GM21528 (cell line): ENCODE measurements at regions not wholly inside any gene's neighbourhood (a gene's known extent, or its start where the extent isn't known, plus 50 kb on each side); places are given as distances from the start of the nearest gene placed in this dataset.

ENCODE experiments used
- ATAC-seq: cut with Tn5 transposase; IDR thresholded peaks from one replicate; pipeline ENCODE4 v1.9.1; 2021; ENCODE audit warnings: mild to moderate bottlenecking, moderate library complexity; ENCODE audit not compliant: unreplicated experiment, low FRiP score

GRCh38 chr6:138550346-138550767 is 51.1 kb upstream of the NHSL1 start:
- no peak for ATAC-seq

DNA sequence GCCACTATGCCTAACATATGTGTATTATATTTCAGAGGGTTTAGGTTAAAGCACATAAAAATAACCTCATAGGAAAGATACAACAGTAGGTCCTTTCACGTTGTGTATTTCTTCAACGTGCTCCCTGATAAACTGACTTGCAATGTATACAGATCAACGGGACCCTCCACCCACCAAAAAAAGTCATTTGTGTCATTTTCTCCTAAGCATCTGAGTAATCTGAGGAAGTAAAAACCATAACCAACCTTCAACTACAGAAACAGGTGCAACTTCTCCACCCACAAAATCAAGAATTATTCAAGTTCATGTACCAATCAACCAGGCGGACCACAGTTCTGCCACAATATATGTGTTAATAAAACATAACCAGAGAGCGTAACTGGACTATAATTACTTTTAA is 54.9 kb upstream of the NHSL1 start:
- no peak for ATAC-seq

DNA sequence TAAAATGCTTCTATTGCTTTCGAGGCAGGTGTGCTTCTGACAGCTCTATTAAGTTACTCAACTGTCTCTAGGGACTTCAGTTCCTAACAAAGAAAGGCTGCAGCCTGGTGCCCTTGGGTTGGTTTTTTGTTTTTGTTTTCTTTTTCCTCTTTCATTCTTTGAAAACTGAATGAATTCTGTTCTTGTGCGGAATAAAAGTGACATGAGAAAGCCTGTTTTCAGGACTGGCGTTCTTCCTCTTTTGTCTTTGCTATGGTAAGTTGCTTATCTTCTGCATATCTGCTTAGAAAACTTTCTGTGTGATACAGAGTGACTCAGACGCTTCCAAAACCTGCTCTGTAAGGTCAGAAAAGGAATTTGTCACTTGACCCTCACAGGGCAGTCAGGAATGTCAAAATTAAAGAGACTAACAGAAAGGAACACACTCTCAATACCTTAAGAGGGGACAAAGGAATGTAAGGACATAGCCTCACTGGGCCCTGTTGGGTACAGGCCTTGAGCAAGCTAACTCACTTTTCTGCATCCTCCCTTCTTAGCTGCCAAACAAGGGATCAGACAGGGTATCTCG is 56.2 kb upstream of the NHSL1 start:
- ATAC-seq = no peak

DNA sequence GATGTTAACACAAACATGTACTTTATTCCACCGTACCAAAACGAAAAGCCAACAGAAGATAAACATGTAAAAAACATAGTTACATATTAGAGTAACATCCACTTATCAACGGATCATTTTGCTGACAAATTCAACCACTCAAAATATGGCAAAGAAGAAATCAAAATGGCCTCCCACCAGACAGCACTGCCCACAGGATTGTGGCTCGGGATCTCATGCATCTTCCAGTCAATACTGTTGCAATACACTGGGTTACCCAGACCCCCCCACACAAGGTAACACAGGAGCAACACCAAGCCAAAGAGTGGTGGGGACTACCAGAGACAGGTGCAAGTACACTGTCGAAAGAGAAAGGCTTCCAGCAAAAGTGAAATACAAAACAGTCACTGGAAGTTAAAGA is 57.9 kb upstream of the NHSL1 start:
- no peak for ATAC-seq

DNA sequence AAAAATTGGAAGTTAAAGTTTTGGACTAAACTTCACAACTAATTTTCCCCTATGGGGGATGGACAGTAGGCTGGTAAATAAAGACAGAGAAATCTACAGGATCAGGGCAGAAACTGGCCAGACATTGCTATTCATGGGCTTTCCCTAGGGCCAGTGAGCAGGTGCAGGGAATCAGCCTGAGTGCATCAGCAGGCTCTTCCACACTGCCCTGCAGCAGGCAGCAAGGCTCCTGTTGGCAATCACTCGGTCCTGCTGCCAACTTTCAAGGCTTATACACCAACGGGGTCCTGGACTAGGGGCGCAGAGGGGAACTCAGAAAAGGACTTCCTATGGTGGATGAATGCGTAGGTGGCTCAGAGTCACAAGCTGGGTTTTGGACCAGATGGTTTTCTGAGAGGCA is 59.8 kb upstream of the NHSL1 start:
- no peak for ATAC-seq

- no peak for ATAC-seq
Measured at GRCh38 chr6:138560130-138560860, 61.0 kb upstream of the NHSL1 start.

- ATAC-seq = no peak
Measured at GRCh38 chr6:138562691-138563090, 63.4 kb upstream of the NHSL1 start.

GRCh38 chr6:138563231-138563630 is 63.9 kb upstream of the NHSL1 start:
- ATAC-seq = no peak

GRCh38 chr6:138563650-138564049 is 64.4 kb upstream of the NHSL1 start:
- no peak for ATAC-seq

DNA sequence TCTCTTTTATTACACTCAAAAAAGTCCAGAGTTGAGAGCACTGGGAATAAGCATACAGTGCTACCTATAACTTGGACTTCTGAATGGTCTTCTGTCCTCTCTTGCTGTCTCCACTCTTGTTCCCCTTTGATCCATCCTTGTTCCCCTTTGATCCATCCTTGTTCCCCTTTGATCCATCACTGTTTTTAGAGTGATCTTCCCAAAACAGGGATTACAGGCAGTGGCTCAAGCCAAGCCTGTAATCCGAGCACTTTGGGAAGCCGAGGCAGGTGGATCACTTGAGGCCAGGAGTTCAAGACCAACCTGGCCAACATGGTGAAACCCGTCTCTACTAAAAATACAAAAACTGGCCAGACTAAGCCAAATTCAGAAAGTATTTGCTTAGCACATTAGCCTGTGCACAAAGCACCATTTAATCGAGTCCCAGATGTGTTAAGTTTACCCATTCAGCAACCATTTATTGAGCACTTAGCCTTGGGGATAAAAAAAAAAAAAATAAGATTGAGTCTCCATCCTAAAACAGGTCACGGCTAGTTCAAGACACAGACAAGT is 65.0 kb upstream of the NHSL1 start:
- no peak for ATAC-seq

GRCh38 chr6:138567052-138567451 is 67.8 kb upstream of the NHSL1 start:
- no peak for ATAC-seq

- ATAC-seq = no peak
Measured at GRCh38 chr6:138568997-138569396, 69.7 kb upstream of the NHSL1 start.

- ATAC-seq = no peak
Measured at GRCh38 chr6:138569554-138569953, 70.3 kb upstream of the NHSL1 start.

GRCh38 chr6:138569970-138570724 is 70.9 kb upstream of the NHSL1 start:
- ATAC-seq = no peak

- no peak for ATAC-seq
Measured at GRCh38 chr6:138570725-138571029, 71.4 kb upstream of the NHSL1 start.

DNA sequence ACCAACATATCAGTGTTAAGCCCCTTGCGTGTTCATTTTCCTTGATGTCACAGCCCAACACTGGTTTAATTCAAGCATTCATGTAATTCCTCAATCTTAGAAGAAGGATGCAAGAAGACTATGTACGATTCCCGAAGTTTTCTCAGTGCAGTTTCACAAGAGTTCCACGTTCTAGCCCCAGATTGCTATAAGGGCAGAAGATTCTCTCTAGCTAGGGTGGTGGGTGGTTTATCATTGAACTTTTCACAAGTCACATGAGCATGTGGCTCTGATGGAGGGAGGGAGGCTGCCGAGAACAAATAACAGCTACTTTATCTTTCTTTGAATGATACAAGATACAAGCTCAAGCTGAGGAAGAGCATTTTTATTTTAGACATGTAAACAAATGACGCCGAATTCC is 71.9 kb upstream of the NHSL1 start:
- no peak for ATAC-seq

DNA sequence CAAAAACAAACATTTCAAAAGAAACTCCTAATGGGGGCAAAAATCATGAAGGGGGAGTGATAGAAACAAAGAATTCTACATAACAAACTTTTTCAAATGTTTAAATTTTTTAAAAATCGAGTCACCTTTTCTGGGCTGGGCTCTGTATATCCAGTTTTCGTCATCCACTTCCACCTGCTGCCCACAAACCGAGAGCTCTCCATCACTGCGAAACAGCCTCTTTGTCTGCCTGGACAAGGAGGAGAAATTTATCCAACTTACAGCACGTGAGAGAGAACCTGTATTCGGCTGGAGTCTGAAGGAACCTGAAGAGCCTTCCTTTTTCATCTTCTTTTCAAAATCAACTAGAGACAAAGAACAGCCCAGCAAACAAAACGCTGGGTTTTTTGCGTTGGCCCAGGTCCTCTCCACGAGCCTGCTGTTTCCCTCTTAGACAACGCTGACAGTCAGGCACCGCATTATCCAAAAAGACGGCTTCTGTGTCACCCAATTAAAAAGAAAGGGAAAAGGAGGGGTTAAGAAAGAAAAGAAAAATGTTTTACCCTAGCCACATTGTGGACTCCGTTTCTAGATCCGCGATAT is 72.4 kb upstream of the NHSL1 start:
- ATAC-seq = no peak

DNA sequence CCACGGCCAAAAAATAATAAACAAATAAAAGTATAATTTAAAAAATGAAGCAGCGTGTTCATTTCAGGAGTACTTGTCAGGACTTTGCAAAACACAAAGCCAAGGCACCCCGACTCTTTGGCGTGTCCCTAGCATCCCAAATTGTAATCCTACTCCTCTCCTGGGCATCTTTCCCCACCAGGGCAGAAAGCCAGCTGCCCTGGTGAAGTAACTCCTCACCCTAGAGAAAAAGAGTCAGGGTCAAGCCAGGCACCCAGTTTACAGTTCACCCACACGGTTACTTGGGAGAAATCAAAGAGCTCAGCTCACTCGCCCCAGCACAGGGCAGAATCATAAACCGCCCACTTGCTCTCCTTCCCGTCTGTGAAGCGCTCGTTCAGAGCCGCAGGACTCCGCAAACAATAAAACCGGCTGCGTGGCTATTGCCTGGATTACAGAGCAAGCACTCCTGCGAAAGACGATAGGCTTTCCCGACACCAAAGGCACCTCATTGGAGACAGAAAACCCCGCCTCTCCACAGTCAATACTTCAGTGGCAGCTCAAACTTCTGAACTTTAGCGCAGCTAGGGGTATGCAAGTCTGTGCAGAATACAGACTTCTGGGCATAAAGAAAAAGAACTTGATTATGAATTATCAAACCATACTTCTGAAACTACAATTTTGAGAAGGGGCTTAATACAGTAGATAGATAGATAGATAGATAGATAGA is 73.0 kb upstream of the NHSL1 start:
- ATAC-seq = no peak

DNA sequence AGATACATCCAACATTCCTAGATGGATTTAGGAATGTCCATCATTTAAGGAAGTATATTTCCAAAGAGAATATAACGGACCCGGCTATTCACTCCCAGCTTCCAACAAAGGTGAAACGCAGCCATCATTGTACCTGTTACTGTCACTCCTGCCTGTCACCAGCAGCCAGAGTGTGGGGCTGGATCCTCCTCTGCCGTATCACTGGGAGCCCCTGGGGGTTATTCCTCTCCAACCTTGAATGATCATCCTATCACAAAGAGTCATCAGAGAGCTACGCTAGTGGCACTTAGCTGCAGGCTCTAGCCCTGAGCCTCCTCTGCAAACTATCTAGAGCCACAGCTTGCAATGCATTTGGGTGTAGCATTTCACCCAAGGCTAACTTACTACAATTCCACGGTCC is 73.6 kb upstream of the NHSL1 start:
- ATAC-seq = no peak

DNA sequence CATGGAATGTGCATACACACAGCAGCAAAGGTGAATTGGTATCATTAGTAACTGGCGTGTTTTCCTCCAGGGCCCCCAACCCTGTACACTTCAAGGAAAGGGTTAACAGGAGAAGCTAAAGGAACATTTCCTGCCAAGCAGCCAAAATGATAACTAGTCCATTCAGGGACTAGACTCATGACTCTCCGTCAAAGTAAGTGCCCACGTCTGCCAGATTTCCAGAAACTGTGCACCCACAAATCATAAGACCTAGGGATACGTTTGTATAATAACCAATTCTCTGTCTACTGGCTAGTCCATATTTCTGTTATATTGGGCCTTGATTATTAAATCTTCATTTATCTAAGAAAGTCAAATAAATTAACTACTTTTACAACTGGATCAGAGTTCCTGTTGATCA is 76.0 kb upstream of the NHSL1 start:
- no peak for ATAC-seq

DNA sequence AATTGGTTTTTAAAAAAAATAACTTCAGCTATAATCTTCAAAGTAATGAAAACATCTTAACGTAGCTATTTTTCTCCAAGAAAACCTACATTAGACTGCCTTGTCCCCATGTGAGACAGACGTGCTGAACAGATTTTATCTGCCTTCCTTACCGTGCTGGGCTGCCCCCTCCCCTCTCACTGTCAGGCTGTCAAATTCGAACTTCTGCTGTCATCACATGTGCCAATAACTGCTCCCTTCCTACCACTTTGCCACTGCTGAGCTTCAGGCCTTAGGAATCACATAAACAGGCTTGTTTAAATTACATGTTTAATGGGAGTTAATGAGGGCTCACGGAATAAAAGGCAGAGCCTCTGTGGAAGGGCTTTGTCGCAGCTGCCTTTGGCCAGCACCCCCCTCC is 77.0 kb upstream of the NHSL1 start:
- ATAC-seq = no peak
